Mesenchymal stem cell (in vitro differentiated cells and primary cell): ENCODE measurements at regions not wholly inside any gene's neighbourhood (a gene's known extent, or its start where the extent isn't known, plus 50 kb on each side); places are given as distances from the start of the nearest gene placed in this dataset.

Source experiments
- DNase-seq: peaks from one replicate; pipeline ENCODE4 v3.0.0-alpha.2; 2013
- H2AFZ ChIP-seq: one replicate; pipeline ENCODE4 v1.6.1; 2013; ENCODE audit warnings: low read depth, mild to moderate bottlenecking, control low read depth, inconsistent platforms, low read length, moderate library complexity
- H2AK5ac ChIP-seq: 2 replicates; pipeline ENCODE4 v1.6.1; 2013; ENCODE audit warnings: low read length, moderate library complexity, mild to moderate bottlenecking, inconsistent platforms; ENCODE audit not compliant: severe bottlenecking
- H2BK120ac ChIP-seq: one replicate; pipeline ENCODE4 v1.6.1; 2013; ENCODE audit warnings: low read depth, mild to moderate bottlenecking, inconsistent platforms, low read length, moderate library complexity
- H2BK12ac ChIP-seq, 2 experiments: one replicate each; pipeline ENCODE4 v1.6.1; 2013; ENCODE audit warnings: inconsistent platforms in 2 of 2, low read length in 2 of 2, mild to moderate bottlenecking in 2 of 2, moderate library complexity in 2 of 2, control low read depth in 1 of 2
- H2BK15ac ChIP-seq: one replicate; pipeline ENCODE4 v1.6.1; 2013; ENCODE audit warnings: mild to moderate bottlenecking, low read depth, inconsistent platforms; ENCODE audit not compliant: poor library complexity, severe bottlenecking
- H2BK5ac ChIP-seq: 2 replicates; pipeline ENCODE4 v1.6.1; 2013; ENCODE audit warnings: low read depth, mild to moderate bottlenecking, low read length, control low read depth, inconsistent platforms; ENCODE audit not compliant: poor library complexity, severe bottlenecking
- H3K14ac ChIP-seq, 2 experiments: one replicate each; pipeline ENCODE4 v1.6.1; 2013; ENCODE audit warnings: inconsistent platforms in 2 of 2, low read length in 2 of 2, control low read depth in 1 of 2, mild to moderate bottlenecking in 1 of 2, moderate library complexity in 1 of 2
- H3K18ac ChIP-seq, 2 experiments: one replicate each; pipeline ENCODE4 v1.6.1; 2013; ENCODE audit warnings: inconsistent platforms in 2 of 2, low read length in 2 of 2, control low read depth in 1 of 2, low read depth in 1 of 2, mild to moderate bottlenecking in 1 of 2
- H3K23ac ChIP-seq, 2 experiments: one replicate each; pipeline ENCODE4 v1.6.1; 2013; ENCODE audit warnings: inconsistent platforms in 2 of 2, low read length in 2 of 2, mild to moderate bottlenecking in 2 of 2, moderate library complexity in 2 of 2, control low read depth in 1 of 2
- H3K27ac ChIP-seq: 2 replicates; pipeline ENCODE4 v1.5.1; 2013; ENCODE audit warnings: mild to moderate bottlenecking, moderate library complexity, low read length, control low read depth, inconsistent platforms; ENCODE audit not compliant: poor library complexity, severe bottlenecking
- H3K27me3 ChIP-seq, 2 experiments: 2 replicates each; pipeline versions ENCODE4 v1.6.1 to v1.7.0; 2013; ENCODE audit warnings: low read length in 2 of 2, mild to moderate bottlenecking in 2 of 2, moderate library complexity in 2 of 2, control low read depth in 1 of 2, inconsistent platforms in 1 of 2; ENCODE audit not compliant: control insufficient read depth in 1 of 2, insufficient read depth in 1 of 2
- H3K36me3 ChIP-seq, 2 experiments: 2 replicates each; pipeline versions ENCODE4 v1.6.1 to v1.7.0; 2013; ENCODE audit warnings: low read length in 2 of 2, control low read depth in 1 of 2, inconsistent platforms in 1 of 2, low read depth in 1 of 2, mild to moderate bottlenecking in 1 of 2; ENCODE audit not compliant: insufficient read depth in 2 of 2, control insufficient read depth in 1 of 2
- H3K4ac ChIP-seq, 2 experiments: one replicate each; pipeline ENCODE4 v1.6.1; 2013; ENCODE audit warnings: inconsistent platforms in 2 of 2, low read length in 2 of 2, mild to moderate bottlenecking in 2 of 2, moderate library complexity in 2 of 2, control low read depth in 1 of 2, low read depth in 1 of 2
- H3K4me1 ChIP-seq: 2 replicates; pipeline ENCODE4 v1.6.1; 2013; ENCODE audit warnings: low read depth, low read length, control low read depth; ENCODE audit not compliant: control insufficient read depth, insufficient read depth
- H3K4me2 ChIP-seq: 2 replicates; pipeline ENCODE4 v1.6.1; 2013; ENCODE audit warnings: low read length, mild to moderate bottlenecking, inconsistent platforms; ENCODE audit not compliant: poor library complexity, severe bottlenecking
- H3K4me3 ChIP-seq, 2 experiments: 2 replicates each; pipeline versions ENCODE4 v1.5.1 to v1.7.0; 2013; ENCODE audit warnings: low read length in 2 of 2, mild to moderate bottlenecking in 2 of 2, control low read depth in 1 of 2, low read depth in 1 of 2; ENCODE audit not compliant: insufficient read depth in 1 of 2
- H3K79me1 ChIP-seq: replicated peaks from 2 replicates; pipeline ENCODE4 v1.6.1; 2013; ENCODE audit warnings: mild to moderate bottlenecking, control low read depth, low read length, inconsistent platforms; ENCODE audit not compliant: poor library complexity, severe bottlenecking
- H3K9ac ChIP-seq: 2 replicates; pipeline ENCODE4 v1.7.0; 2013; ENCODE audit warnings: mild to moderate bottlenecking, low read length, moderate library complexity
- H3K9me3 ChIP-seq: 2 replicates; pipeline ENCODE4 v1.7.0; 2013; ENCODE audit warnings: mild to moderate bottlenecking, low read length; ENCODE audit not compliant: control insufficient read depth
- H4K8ac ChIP-seq: one replicate; pipeline ENCODE4 v1.6.1; 2013; ENCODE audit warnings: inconsistent platforms, mild to moderate bottlenecking, low read length, moderate library complexity
- H4K91ac ChIP-seq: one replicate; pipeline ENCODE4 v1.6.1; 2013; ENCODE audit warnings: mild to moderate bottlenecking, low read length, inconsistent platforms
- WGBS: methylation state at CpG from one replicate; pipeline ENCODE4 v1.1.7; 2013; ENCODE audit warnings: mixed read lengths; 5-methylcytosine and 5-hydroxymethylcytosine counted together

GRCh38 chr19:28377077-28377476 lies 835.9 kb downstream of the UQCRFS1 start:
- no peak overlapping the region for H3K4me2 ChIP-seq
- H3K4ac ChIP-seq: no peak overlapping the region
- DNase-seq: no peak
- no peak overlapping the region for H2BK15ac ChIP-seq
- no peak overlapping the region for H3K4me3 ChIP-seq
- no peak overlapping the region for H3K14ac ChIP-seq
- H3K23ac ChIP-seq: no peak overlapping the region
- H3K9me3 ChIP-seq: no peaks in the 10 kb centered on the region
- no peaks in the 10 kb centered on the region for H3K79me1 ChIP-seq
- H4K91ac ChIP-seq: no peak overlapping the region
- no peak overlapping the region for H2AFZ ChIP-seq
- H3K18ac ChIP-seq: no peak overlapping the region
- H3K27me3 ChIP-seq: peaks cover 6 to 28% of the 10 kb centered on the region in 2 experiments
- no peak overlapping the region for H2BK120ac ChIP-seq
- 34% methylated on average over 9 of the region's 9 CpGs for WGBS
- no peak overlapping the region for H2AK5ac ChIP-seq
- no peak overlapping the region for H2BK5ac ChIP-seq
- no peak overlapping the region for H3K9ac ChIP-seq
- no peaks in the 10 kb centered on the region for H3K4me1 ChIP-seq
- H4K8ac ChIP-seq: no peak overlapping the region
- H2BK12ac ChIP-seq: no peak overlapping the region
- no peak overlapping the region for H3K27ac ChIP-seq
- no peaks in the 10 kb centered on the region for H3K36me3 ChIP-seq

DNA sequence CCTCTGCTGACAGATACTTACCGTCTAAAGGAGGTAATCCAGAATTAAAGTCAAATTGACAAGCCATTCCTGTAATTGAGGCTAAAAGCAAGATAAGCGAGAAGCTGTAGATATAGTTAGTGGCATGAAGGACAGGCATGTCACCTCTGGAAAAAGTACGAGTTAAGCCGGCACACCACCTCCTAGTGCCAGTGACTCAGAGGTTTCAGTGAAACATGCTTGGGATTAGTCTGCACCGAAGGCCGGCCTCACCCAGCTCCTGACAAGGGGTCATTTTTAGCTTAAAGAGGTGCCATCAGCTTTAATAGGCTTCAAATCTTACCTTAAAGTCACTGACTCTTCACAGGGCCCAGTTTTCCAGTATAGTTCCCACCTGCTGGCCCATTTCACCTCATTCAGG lies 838.0 kb downstream of the UQCRFS1 start:
- Histone ChIP-seq H3K14ac (no peak overlapping the region), H2AK5ac (no peak overlapping the region), H2BK5ac (no peak overlapping the region), H3K4ac (no peak overlapping the region), H3K4me1 (no peaks in the 10 kb centered on the region), H3K27ac (no peak overlapping the region), H3K9me3 (no peaks in the 10 kb centered on the region), H2BK120ac (no peak overlapping the region), H3K36me3 (no peaks in the 10 kb centered on the region), H3K4me3 (no peak overlapping the region), H2AFZ (no peak overlapping the region), H3K27me3 (peaks cover 4 to 15% of the 10 kb centered on the region in 2 experiments), H3K79me1 (no peaks in the 10 kb centered on the region), H3K18ac (no peak overlapping the region), H3K23ac (no peak overlapping the region), H4K8ac (no peak overlapping the region), H2BK12ac (no peak overlapping the region), H2BK15ac (no peak overlapping the region), H3K9ac (no peak overlapping the region), H3K4me2 (no peak overlapping the region), H4K91ac (no peak overlapping the region)
- DNase-seq: no peak
- WGBS: 73% methylated on average over 6 of the region's 6 CpGs

DNA sequence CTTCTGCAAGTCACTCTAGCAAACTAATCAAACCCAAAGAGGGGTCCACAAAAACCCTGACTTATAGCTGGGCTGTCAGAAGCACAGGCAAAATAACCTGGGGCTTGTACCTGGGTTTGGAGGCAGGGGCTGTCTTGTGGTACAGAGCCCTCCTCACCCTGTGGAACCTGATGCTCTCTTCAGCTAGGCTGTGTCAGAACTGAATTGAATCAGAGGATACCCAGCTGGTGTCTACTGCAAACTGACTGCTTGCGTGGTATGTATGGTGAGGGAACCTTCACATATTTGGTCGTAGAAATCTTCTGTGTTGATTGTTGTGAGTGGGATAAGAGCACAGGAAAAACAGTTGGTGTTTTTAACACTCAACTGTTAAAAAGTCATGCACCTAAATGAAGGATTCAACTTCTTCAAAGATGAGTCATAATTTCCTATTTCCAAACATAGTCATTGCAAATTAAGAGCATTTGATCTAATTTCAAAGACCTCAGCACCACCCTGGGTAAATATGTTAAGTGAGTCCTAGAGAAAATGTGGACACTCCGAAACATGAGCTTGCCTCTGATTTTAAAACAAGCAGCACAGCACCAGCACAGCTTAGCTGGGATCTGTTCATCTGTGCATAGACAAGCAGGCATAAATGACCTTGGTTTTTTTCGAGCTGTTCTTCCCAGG lies 840.2 kb downstream of the UQCRFS1 start:
- Histone ChIP-seq H4K91ac (no peak overlapping the region), H2BK120ac (no peak overlapping the region), H2AFZ (no peak overlapping the region), H3K14ac (no peak overlapping the region), H3K4me1 (no peaks in the 10 kb centered on the region), H3K4me3 (no peak overlapping the region), H3K36me3 (no peaks in the 10 kb centered on the region), H3K4ac (no peak overlapping the region), H2BK5ac (no peak overlapping the region), H3K4me2 (no peak overlapping the region), H3K27ac (no peak overlapping the region), H3K27me3 (peaks cover 4 to 11% of the 10 kb centered on the region in 2 experiments), H3K79me1 (no peaks in the 10 kb centered on the region), H2BK12ac (no peak overlapping the region), H3K9ac (no peak overlapping the region), H2BK15ac (no peak overlapping the region), H2AK5ac (no peak overlapping the region), H3K23ac (no peak overlapping the region), H3K18ac (no peak overlapping the region), H3K9me3 (no peaks in the 10 kb centered on the region), H4K8ac (no peak overlapping the region)
- WGBS: 54% methylated on average over 4 of the region's 4 CpGs
- no peak for DNase-seq

GRCh38 chr19:28367146-28367545 lies 845.8 kb downstream of the UQCRFS1 start:
- H3K4me3 ChIP-seq: no peak overlapping the region

More at GRCh38 chr19:28367146-28367545, 845.8 kb downstream of the UQCRFS1 start:
- no peaks in the 10 kb centered on the region for H3K4me1 ChIP-seq
- H3K14ac ChIP-seq: no peak overlapping the region
- no peak overlapping the region for H3K9ac ChIP-seq
- no peaks in the 10 kb centered on the region for H3K36me3 ChIP-seq
- no peak overlapping the region for H2BK12ac ChIP-seq
- H4K91ac ChIP-seq: no peak overlapping the region
- H3K4me2 ChIP-seq: no peak overlapping the region
- no peak overlapping the region for H3K27ac ChIP-seq
- peaks cover under 1% of the 10 kb centered on the region for H3K9me3 ChIP-seq
- H2AK5ac ChIP-seq: no peak overlapping the region
- no peaks in the 10 kb centered on the region for H3K79me1 ChIP-seq
- H3K27me3 ChIP-seq: peaks cover 9 to 14% of the 10 kb centered on the region in 2 experiments
- H3K23ac ChIP-seq: no peak overlapping the region
- no peak overlapping the region for H2BK120ac ChIP-seq
- H2BK15ac ChIP-seq: no peak overlapping the region
- H2AFZ ChIP-seq: no peak overlapping the region
- no peak overlapping the region for H3K4ac ChIP-seq
- no peak overlapping the region for H2BK5ac ChIP-seq
- no peak overlapping the region for H3K18ac ChIP-seq
- H4K8ac ChIP-seq: no peak overlapping the region
- 41% methylated on average over 1 of the region's 1 CpG for WGBS
- no peak for DNase-seq
